Tibial artery (tissue), 4 donors: ENCODE measurements at regions not wholly inside any gene's neighbourhood (a gene's known extent, or its start where the extent isn't known, plus 50 kb on each side); places are given as distances from the start of the nearest gene placed in this dataset.

Source experiments
- DNase-seq, 2 donors: peaks; one replicate each; pipeline ENCODE4 v3.0.0-alpha.2; 2019
- H3K27ac ChIP-seq, 2 donors: fragments of 200-600 bp; sonication (generic) in 1 of 2; 1 replicate in 1 of 2; 2 replicates in 1 of 2; pipeline ENCODE4 v1.5.1; 2018 to 2019; ENCODE audit warnings: mild to moderate bottlenecking in 1 of 2
- H3K27me3 ChIP-seq, 2 donors: fragments of 200-600 bp; sonication (generic) in 1 of 2; one replicate each; pipeline versions ENCODE4 v1.5.1 to v1.6.0; 2016 to 2019
- H3K36me3 ChIP-seq, 3 donors: fragments of 200-600 bp; sonication (generic) in 2 of 3; one replicate each; pipeline ENCODE4 v1.5.1; 2016 to 2019; ENCODE audit warnings: mild to moderate bottlenecking in 2 of 3
- H3K4me1 ChIP-seq, 4 donors: fragments of 200-600 bp; sonication (generic) in 2 of 4; 1 replicate in 3 of 4; 2 replicates in 1 of 4; pipeline ENCODE4 v1.5.1; 2016 to 2019
- H3K4me3 ChIP-seq, 2 donors: fragments of 200-600 bp; sonication (generic) in 1 of 2; 1 replicate in 1 of 2; 2 replicates in 1 of 2; pipeline ENCODE4 v1.5.1; 2018 to 2019; ENCODE audit warnings: mild to moderate bottlenecking in 2 of 2
- H3K9me3 ChIP-seq, 3 donors: fragments of 200-600 bp; sonication (generic) in 1 of 3; one replicate each; pipeline ENCODE4 v1.5.1; 2016 to 2019
- CTCF ChIP-seq, 2 experiments: fragments of 200-600 bp in 1 of 2; fragments of 450-650 bp in 1 of 2; IDR thresholded peaks; one replicate each; pipeline ENCODE4 v1.5.1; 2017 to 2019; ENCODE audit warnings: antibody characterized with exemption in 2 of 2, mild to moderate bottlenecking in 1 of 2, moderate library complexity in 1 of 2
- intact Hi-C: fragments of 100-400 bp; cut with DNase I; formaldehyde crosslinking; loops from one replicate; pipeline ENCODE4 v1.15.0; 2023; ENCODE audit warnings: low total_unique reads

GRCh38 chr13:76175961-76176725 is 540.0 kb downstream of the LMO7 start:
- TF ChIP-seq CTCF (IDR thresholded peaks at IDR 0.05): no peak
- Histone ChIP-seq H3K4me1 (no peaks in the 10 kb centered on the region), H3K36me3 (no peaks in the 10 kb centered on the region), H3K27me3 (no peaks in the 10 kb centered on the region), H3K4me3 (no peak overlapping the region), H3K9me3 (no peaks in the 10 kb centered on the region), H3K27ac (no peak overlapping the region)
- no peak for DNase-seq
- intact Hi-C loops: no loop called here

- intact Hi-C loops: no loop called here
- TF ChIP-seq CTCF (IDR thresholded peaks at IDR 0.05): no peak
- no peak for DNase-seq
Observed at GRCh38 chr13:76168661-76169060, 532.5 kb downstream of the LMO7 start.

GRCh38 chr13:76164290-76164689 is 528.2 kb downstream of the LMO7 start:
- H3K4me1 ChIP-seq: peaks cover 0 to 41% (median 11%) of the 10 kb centered on the region in 4 donors
- intact Hi-C loops: no loop called here
- no peaks in the 10 kb centered on the region for H3K9me3 ChIP-seq
- DNase-seq: no peak
- no peak overlapping the region for H3K4me3 ChIP-seq
- no peak for TF ChIP-seq CTCF (IDR thresholded peaks at IDR 0.05)
- H3K27me3 ChIP-seq: no peaks in the 10 kb centered on the region
- no peak overlapping the region for H3K27ac ChIP-seq
- H3K36me3 ChIP-seq: no peaks in the 10 kb centered on the region

More at GRCh38 chr13:76168661-76169060, 532.5 kb downstream of the LMO7 start:
- no peaks in the 10 kb centered on the region for H3K27me3 ChIP-seq
- no peak overlapping the region for H3K27ac ChIP-seq
- H3K9me3 ChIP-seq: no peaks in the 10 kb centered on the region
- H3K4me1 ChIP-seq: peaks cover 0 to 5% (median 0%) of the 10 kb centered on the region in 4 donors
- H3K4me3 ChIP-seq: no peak overlapping the region
- no peaks in the 10 kb centered on the region for H3K36me3 ChIP-seq

- no peak for DNase-seq
- Histone ChIP-seq H3K27ac (no peak overlapping the region), H3K9me3 (no peaks in the 10 kb centered on the region), H3K4me3 (no peak overlapping the region), H3K36me3 (no peaks in the 10 kb centered on the region), H3K4me1 (peaks cover 0 to 41% (median 11%) of the 10 kb centered on the region in 4 donors), H3K27me3 (no peaks in the 10 kb centered on the region)
- intact Hi-C loops: no loop called here
- no peak for TF ChIP-seq CTCF (IDR thresholded peaks at IDR 0.05)
Observed at GRCh38 chr13:76163761-76164160, 527.6 kb downstream of the LMO7 start.

- H3K27ac ChIP-seq: peak overlapping the region in 1 of 2 donors; percentile 2
- TF ChIP-seq CTCF (IDR thresholded peaks at IDR 0.05): no peak
Observed at GRCh38 chr13:76160961-76161925, 525.1 kb downstream of the LMO7 start.

More at GRCh38 chr13:76160961-76161925, 525.1 kb downstream of the LMO7 start:
- no peak overlapping the region for H3K4me3 ChIP-seq
- no peak for DNase-seq
- no peaks in the 10 kb centered on the region for H3K27me3 ChIP-seq
- no peaks in the 10 kb centered on the region for H3K9me3 ChIP-seq
- peaks cover 0 to 41% (median 11%) of the 10 kb centered on the region in 4 donors for H3K4me1 ChIP-seq
- intact Hi-C loops: no loop called here
- H3K36me3 ChIP-seq: no peaks in the 10 kb centered on the region
